ENCODE measurements at regions not wholly inside any gene's neighbourhood (a gene's known extent, or its start where the extent isn't known, plus 50 kb on each side); places are given as distances from the start of the nearest gene placed in this dataset.

DNA sequence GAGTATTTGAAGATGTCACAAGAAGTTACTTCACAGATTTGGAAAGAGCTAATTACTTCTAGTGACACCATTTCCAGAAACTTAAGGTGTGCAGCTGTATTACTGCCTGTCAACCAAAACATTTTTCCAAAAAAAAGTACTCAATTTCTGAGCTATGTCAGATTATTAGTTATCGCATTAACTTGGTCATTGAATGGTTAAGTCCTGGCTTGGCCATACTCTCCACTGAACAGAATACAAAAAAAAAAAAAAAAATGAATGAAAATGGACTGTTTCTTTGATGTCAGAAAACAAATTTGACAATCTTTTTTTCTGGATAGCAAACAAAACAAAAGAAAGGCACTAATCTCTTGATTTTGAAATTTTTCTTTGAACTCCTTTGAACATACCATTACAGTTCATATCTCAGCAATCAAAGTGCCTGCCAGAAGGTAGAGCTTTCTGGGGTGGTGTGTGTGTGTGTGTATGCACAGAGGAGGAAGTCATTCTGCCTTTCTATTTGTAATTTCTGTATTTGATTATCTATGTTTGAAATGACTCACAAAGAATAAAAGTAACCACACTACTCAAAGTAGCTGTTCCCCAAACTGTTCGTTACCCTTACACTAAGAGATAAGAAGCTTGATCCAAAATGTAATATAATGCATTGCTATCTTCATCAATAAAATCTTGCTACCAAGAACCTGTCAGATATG, 210.8 kb upstream of the FUT9 start (continued):
- TF ChIP-seq ZNF260 (CRISPR knock-in tag; IDR thresholded peaks at IDR 0.05; ENCODE audit: borderline replicate concordance, low read depth) = no peak
- no peak for TF ChIP-seq ZNF20 (CRISPR knock-in tag; IDR thresholded peaks at IDR 0.05)
- TF ChIP-seq, protein P1, sequence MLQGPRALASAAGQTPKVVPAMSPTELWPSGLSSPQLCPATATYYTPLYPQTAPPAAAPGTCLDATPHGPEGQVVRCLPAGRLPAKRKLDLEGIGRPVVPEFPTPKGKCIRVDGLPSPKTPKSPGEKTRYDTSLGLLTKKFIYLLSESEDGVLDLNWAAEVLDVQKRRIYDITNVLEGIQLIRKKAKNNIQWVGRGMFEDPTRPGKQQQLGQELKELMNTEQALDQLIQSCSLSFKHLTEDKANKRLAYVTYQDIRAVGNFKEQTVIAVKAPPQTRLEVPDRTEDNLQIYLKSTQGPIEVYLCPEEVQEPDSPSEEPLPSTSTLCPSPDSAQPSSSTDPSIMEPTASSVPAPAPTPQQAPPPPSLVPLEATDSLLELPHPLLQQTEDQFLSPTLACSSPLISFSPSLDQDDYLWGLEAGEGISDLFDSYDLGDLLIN (CRISPR knock-in tag; IDR thresholded peaks at IDR 0.05; ENCODE audit: borderline replicate concordance) = no peak
- TF ChIP-seq DMAP1 (CRISPR knock-in tag; IDR thresholded peaks at IDR 0.05) = no peak; the same call in 1 of the 2 replicates
- TF ChIP-seq KDM6A (CRISPR knock-in tag; IDR thresholded peaks at IDR 0.05; ENCODE audit: low read depth) = peak; percentile 69
- peak; percentile 59 for TF ChIP-seq HNF4A (CRISPR knock-in tag; IDR thresholded peaks at IDR 0.05)
- TF ChIP-seq KAT7 (CRISPR knock-in tag; IDR thresholded peaks at IDR 0.05; ENCODE audit: borderline replicate concordance) = no peak
- TF ChIP-seq HDAC1 (CRISPR knock-in tag; IDR thresholded peaks at IDR 0.05) = peak; percentile 47; the same call in 1 of the 2 replicates
- peak; percentile 91 for TF ChIP-seq NR2F2 (IDR thresholded peaks at IDR 0.05; ENCODE audit: borderline replicate concordance, low read depth)
- TF ChIP-seq, protein P2, sequence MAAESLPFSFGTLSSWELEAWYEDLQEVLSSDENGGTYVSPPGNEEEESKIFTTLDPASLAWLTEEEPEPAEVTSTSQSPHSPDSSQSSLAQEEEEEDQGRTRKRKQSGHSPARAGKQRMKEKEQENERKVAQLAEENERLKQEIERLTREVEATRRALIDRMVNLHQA (CRISPR knock-in tag; IDR thresholded peaks at IDR 0.05) = no peak
- TF ChIP-seq ZBTB7A (CRISPR knock-in tag; IDR thresholded peaks at IDR 0.05) = no peak
- TF ChIP-seq MYNN (CRISPR knock-in tag; IDR thresholded peaks at IDR 0.05; ENCODE audit: low read depth) = no peak
- peak; percentile 59; the same call in 1 of the 2 replicates for TF ChIP-seq THRA (CRISPR knock-in tag; IDR thresholded peaks at IDR 0.05; ENCODE audit: borderline replicate concordance)
- TF ChIP-seq ZBTB3 (CRISPR knock-in tag; IDR thresholded peaks at IDR 0.05; ENCODE audit: borderline replicate concordance, low read depth) = 0 out of 2 replicates have a peak, but pooled peaks have one; percentile 26
- TF ChIP-seq JUN (CRISPR knock-in tag; IDR thresholded peaks at IDR 0.05) = no peak
- no peak; the same call in 1 of the 2 replicates for TF ChIP-seq THAP11 (CRISPR knock-in tag; IDR thresholded peaks at IDR 0.05)
- 0 out of 2 replicates have a peak, but pooled peaks have one; percentile 22 for TF ChIP-seq ZNF331 (CRISPR knock-in tag; IDR thresholded peaks at IDR 0.05)
- TF ChIP-seq SRSF4 (IDR thresholded peaks at IDR 0.05; ENCODE audit: low read depth, low read length, poor library complexity, severe bottlenecking) = no peak
- TF ChIP-seq NFYB (CRISPR knock-in tag; IDR thresholded peaks at IDR 0.05) = no peak
- TF ChIP-seq LCORL (IDR thresholded peaks at IDR 0.05) = no peak
- no peak; the same call in 1 of the 2 replicates for TF ChIP-seq LCORL (CRISPR knock-in tag; IDR thresholded peaks at IDR 0.05)
- TF ChIP-seq ZNF550 (CRISPR knock-in tag; IDR thresholded peaks at IDR 0.05; ENCODE audit: borderline replicate concordance) = no peak
- TF ChIP-seq FOXA1 (IDR thresholded peaks at IDR 0.05) = peak; percentile 38; the same call in 1 of the 2 replicates
- peak; percentile 61 for TF ChIP-seq FOXA1 (CRISPR knock-in tag; IDR thresholded peaks at IDR 0.05)
- TF ChIP-seq U2AF2 (IDR thresholded peaks at IDR 0.05; ENCODE audit: low read depth, low read length) = no peak
- TF ChIP-seq, protein P3, sequence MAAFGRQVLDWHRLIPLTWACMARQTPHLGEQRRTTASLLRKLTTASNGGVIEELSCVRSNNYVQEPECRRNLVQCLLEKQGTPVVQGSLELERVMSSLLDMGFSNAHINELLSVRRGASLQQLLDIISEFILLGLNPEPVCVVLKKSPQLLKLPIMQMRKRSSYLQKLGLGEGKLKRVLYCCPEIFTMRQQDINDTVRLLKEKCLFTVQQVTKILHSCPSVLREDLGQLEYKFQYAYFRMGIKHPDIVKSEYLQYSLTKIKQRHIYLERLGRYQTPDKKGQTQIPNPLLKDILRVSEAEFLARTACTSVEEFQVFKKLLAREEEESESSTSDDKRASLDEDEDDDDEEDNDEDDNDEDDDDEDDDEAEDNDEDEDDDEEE (CRISPR knock-in tag; IDR thresholded peaks at IDR 0.05) = no peak
- peak; percentile 39; the same call in 1 of the 2 replicates for TF ChIP-seq ZBTB20 (CRISPR knock-in tag; IDR thresholded peaks at IDR 0.05; ENCODE audit: borderline replicate concordance, low read depth)
- TF ChIP-seq PRMT3 (CRISPR knock-in tag; IDR thresholded peaks at IDR 0.05; ENCODE audit: borderline replicate concordance, low read depth) = no peak
- no peak for TF ChIP-seq BRCA1 (CRISPR knock-in tag; IDR thresholded peaks at IDR 0.05)
- no peak for TF ChIP-seq MEF2D (CRISPR knock-in tag; IDR thresholded peaks at IDR 0.05)

Data from HepG2 (cell line).